HL-60 (cell line): ENCODE measurements at regions not wholly inside any gene's neighbourhood (a gene's known extent, or its start where the extent isn't known, plus 50 kb on each side); places are given as distances from the start of the nearest gene placed in this dataset.

ENCODE experiments used
- CTCF ChIP-seq: IDR thresholded peaks from one replicate; pipeline ENCODE4 v1.5.1; 2011; ENCODE audit warnings: low read length, control low read depth, inconsistent platforms; ENCODE audit not compliant: insufficient read depth
- GABPA ChIP-seq: IDR thresholded peaks from 2 replicates; pipeline ENCODE4 v1.6.1; 2012; ENCODE audit warnings: low read depth
- POLR2AphosphoS5 ChIP-seq: IDR thresholded peaks from 2 replicates; pipeline ENCODE4 v1.6.1; 2012; ENCODE audit warnings: low read depth

- TF ChIP-seq CTCF, result no peak
- TF ChIP-seq POLR2AphosphoS5, result no peak
- TF ChIP-seq GABPA, result no peak
These were observed 303.0 kb upstream of the PDE4D start for GRCh38 chr5:60196385-60197113.
